Kidney capillary endothelial cell (primary cell): ENCODE measurements at regions not wholly inside any gene's neighbourhood (a gene's known extent, or its start where the extent isn't known, plus 50 kb on each side); places are given as distances from the start of the nearest gene placed in this dataset.
"Not testable (repeated sequence)": the region's sequence is repeated elsewhere in the genome, so short reads cannot be mapped to it uniquely, and the experiment has no call there.

Experiments
- DNase-seq: peaks from one replicate; pipeline ENCODE4 v3.0.0-alpha.2; 2018; ENCODE audit warnings: low spot score

GRCh38 chr3:68676136-68676535, 256.2 kb downstream of the TAFA4 start:
- no peak for DNase-seq

- no peak for DNase-seq
Observed at GRCh38 chr3:68667346-68667745, 265.0 kb downstream of the TAFA4 start.

- no peak for DNase-seq
Observed at GRCh38 chr3:68666429-68667136, 265.8 kb downstream of the TAFA4 start.

GRCh38 chr3:68664276-68664675, 268.1 kb downstream of the TAFA4 start:
- no peak for DNase-seq

- DNase-seq = no peak
Observed at GRCh38 chr3:68662176-68662575, 270.2 kb downstream of the TAFA4 start.

GRCh38 chr3:68650657-68651056, 281.7 kb downstream of the TAFA4 start:
- DNase-seq = not testable (repeated sequence)

- no peak for DNase-seq
Observed at GRCh38 chr3:68648494-68648893, 283.9 kb downstream of the TAFA4 start.

GRCh38 chr3:68631850-68632545, 300.3 kb downstream of the TAFA4 start:
- DNase-seq = no peak

- no peak for DNase-seq
Observed at GRCh38 chr3:68620211-68620610, 312.1 kb downstream of the TAFA4 start.

GRCh38 chr3:68614087-68614486, 318.3 kb downstream of the TAFA4 start:
- no peak for DNase-seq

- DNase-seq = no peak
Observed at GRCh38 chr3:68571321-68571720, 361.0 kb downstream of the TAFA4 start.

GRCh38 chr3:68560728-68561127, 371.6 kb downstream of the TAFA4 start:
- DNase-seq = no peak

- no peak for DNase-seq
Observed at GRCh38 chr3:68535782-68536181, 396.6 kb downstream of the TAFA4 start.

GRCh38 chr3:68523330-68523729, 409.0 kb downstream of the TAFA4 start:
- no peak for DNase-seq

- DNase-seq = no peak
Observed at GRCh38 chr3:68515237-68515636, 417.1 kb downstream of the TAFA4 start.

- no peak for DNase-seq
Observed at GRCh38 chr3:68504201-68504600, 428.1 kb downstream of the TAFA4 start.

GRCh38 chr3:68485845-68486244, 446.5 kb downstream of the TAFA4 start:
- not testable (repeated sequence) for DNase-seq

- no peak for DNase-seq
Observed at GRCh38 chr3:68485051-68485450, 447.3 kb downstream of the TAFA4 start.

GRCh38 chr3:68483601-68484000, 448.7 kb downstream of the TAFA4 start:
- no peak for DNase-seq

- DNase-seq = no peak
Observed at GRCh38 chr3:68483041-68483440, 449.3 kb downstream of the TAFA4 start.

GRCh38 chr3:68482565-68482964, 449.8 kb downstream of the TAFA4 start:
- DNase-seq = no peak

- DNase-seq = no peak
Observed at GRCh38 chr3:68479779-68480178, 452.6 kb downstream of the TAFA4 start.

GRCh38 chr3:68468695-68469375, 463.5 kb downstream of the TAFA4 start:
- no peak for DNase-seq
